Cardiac fibroblast (primary cell): ENCODE measurements at regions not wholly inside any gene's neighbourhood (a gene's known extent, or its start where the extent isn't known, plus 50 kb on each side); places are given as distances from the start of the nearest gene placed in this dataset.
A peak's percentile ranks its signal among the peaks of the same experiment; 100 is the strongest.

Experiments used
- DNase-seq, 2 donors: peaks; one replicate each; pipeline versions ENCODE4 v3.0.0 to v3.0.0-alpha.2; 2010; ENCODE audit warnings: low read depth in 2 of 2
- H3K4me3 ChIP-seq, 2 donors: replicated peaks in 1 of 2; 1 replicate in 1 of 2; 2 replicates in 1 of 2; pipeline ENCODE4 v1.5.1; 2011; ENCODE audit warnings: low read depth in 2 of 2, low read length in 2 of 2, mild to moderate bottlenecking in 2 of 2, moderate library complexity in 1 of 2
- CTCF ChIP-seq: IDR thresholded peaks from one replicate; pipeline ENCODE4 v1.5.1; 2011; ENCODE audit warnings: low read depth, mild to moderate bottlenecking, low read length, inconsistent platforms

GRCh38 chr1:42043811-42044210 lies 109.4 kb upstream of the GUCA2B start:
- no peak for DNase-seq
- no peak overlapping the region for H3K4me3 ChIP-seq
- TF ChIP-seq CTCF, result no peak

- H3K4me3 ChIP-seq, result no peak overlapping the region
- peak in 1 of 2 donors; percentile 8 for DNase-seq
- TF ChIP-seq CTCF, result no peak
Observed at GRCh38 chr1:42043182-42043581, 110.0 kb upstream of the GUCA2B start.

- no peak for DNase-seq
- H3K4me3 ChIP-seq, result no peak overlapping the region
Observed at GRCh38 chr1:42041031-42041430, 112.2 kb upstream of the GUCA2B start.

GRCh38 chr1:42040159-42040558 lies 113.1 kb upstream of the GUCA2B start:
- no peak overlapping the region for H3K4me3 ChIP-seq
- DNase-seq, result no peak
- TF ChIP-seq CTCF, result no peak

More at GRCh38 chr1:42041031-42041430, 112.2 kb upstream of the GUCA2B start:
- no peak for TF ChIP-seq CTCF

GRCh38 chr1:42038261-42038660 lies 114.9 kb upstream of the GUCA2B start:
- TF ChIP-seq CTCF, result no peak
- no peak overlapping the region for H3K4me3 ChIP-seq
- no peak for DNase-seq

- DNase-seq, result no peak
- H3K4me3 ChIP-seq, result no peak overlapping the region
- TF ChIP-seq CTCF, result no peak
Observed at GRCh38 chr1:42037586-42037985, 115.6 kb upstream of the GUCA2B start.

- DNase-seq, result no peak
- TF ChIP-seq CTCF, result no peak
- H3K4me3 ChIP-seq, result no peak overlapping the region
Observed at GRCh38 chr1:42037161-42037560, 116.0 kb upstream of the GUCA2B start.
